ENCODE measurements at regions not wholly inside any gene's neighbourhood (a gene's known extent, or its start where the extent isn't known, plus 50 kb on each side); places are given as distances from the start of the nearest gene placed in this dataset.

- Mint-ChIP-seq H3K4me1 (ENCODE audit: low read depth) (no peaks in the 10 kb centered on the region), H3K36me3 (ENCODE audit: low read depth) (peaks cover 6% of the 10 kb centered on the region; the same call in 1 of the 2 replicates), H3K9me3 (peaks cover 68% of the 10 kb centered on the region), H3K27me3 (ENCODE audit: insufficient read depth) (no peaks in the 10 kb centered on the region; the same call in 1 of the 2 replicates), H3K27ac (no peak overlapping the region), H3K4me3 (no peak overlapping the region)
- no peak for DNase-seq
- TF ChIP-seq CTCF (IDR thresholded peaks at IDR 0.05), result no peak
These were observed 535.4 kb upstream of the MKI67 start for GRCh38 chr10:128661404-128662197.

DNA sequence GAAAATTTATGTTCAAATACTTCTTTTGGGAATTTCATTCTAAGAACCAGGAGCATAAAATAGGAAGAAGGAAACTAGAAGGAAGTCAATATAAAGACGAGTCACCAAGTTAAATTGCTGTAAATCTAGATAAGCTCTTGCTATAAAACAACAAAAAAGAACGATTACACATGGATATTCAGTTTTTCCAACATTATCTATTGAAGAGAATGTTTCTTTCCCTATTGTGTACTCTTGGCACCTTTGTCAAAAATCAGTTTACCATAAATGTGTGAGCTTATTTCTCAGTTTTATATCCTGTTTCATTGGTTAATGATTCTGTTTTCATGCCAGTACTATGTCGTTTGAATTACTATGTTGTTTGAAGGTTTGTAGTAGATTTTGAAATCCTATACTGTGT is 536.3 kb upstream of the MKI67 start:
- DNase-seq, result no peak
- H3K27me3 Mint-ChIP-seq (ENCODE audit: insufficient read depth), result no peaks in the 10 kb centered on the region; the same call in 1 of the 2 replicates
- no peak overlapping the region for H3K4me3 Mint-ChIP-seq
- no peaks in the 10 kb centered on the region for H3K4me1 Mint-ChIP-seq (ENCODE audit: low read depth)
- H3K27ac Mint-ChIP-seq, result no peak overlapping the region
- TF ChIP-seq CTCF (IDR thresholded peaks at IDR 0.05), result no peak
- H3K9me3 Mint-ChIP-seq, result peaks cover 65% of the 10 kb centered on the region
- H3K36me3 Mint-ChIP-seq (ENCODE audit: low read depth), result peaks cover 6% of the 10 kb centered on the region; the same call in 1 of the 2 replicates

GRCh38 chr10:128664729-128665128 is 538.5 kb upstream of the MKI67 start:
- peaks cover 55% of the 10 kb centered on the region for H3K9me3 Mint-ChIP-seq
- H3K36me3 Mint-ChIP-seq (ENCODE audit: low read depth), result peaks cover 6% of the 10 kb centered on the region; the same call in 1 of the 2 replicates
- no peaks in the 10 kb centered on the region for H3K4me1 Mint-ChIP-seq (ENCODE audit: low read depth)
- no peak overlapping the region for H3K27ac Mint-ChIP-seq
- DNase-seq, result no peak
- H3K4me3 Mint-ChIP-seq, result no peak overlapping the region
- TF ChIP-seq CTCF (IDR thresholded peaks at IDR 0.05), result no peak
- no peaks in the 10 kb centered on the region; the same call in 1 of the 2 replicates for H3K27me3 Mint-ChIP-seq (ENCODE audit: insufficient read depth)

DNA sequence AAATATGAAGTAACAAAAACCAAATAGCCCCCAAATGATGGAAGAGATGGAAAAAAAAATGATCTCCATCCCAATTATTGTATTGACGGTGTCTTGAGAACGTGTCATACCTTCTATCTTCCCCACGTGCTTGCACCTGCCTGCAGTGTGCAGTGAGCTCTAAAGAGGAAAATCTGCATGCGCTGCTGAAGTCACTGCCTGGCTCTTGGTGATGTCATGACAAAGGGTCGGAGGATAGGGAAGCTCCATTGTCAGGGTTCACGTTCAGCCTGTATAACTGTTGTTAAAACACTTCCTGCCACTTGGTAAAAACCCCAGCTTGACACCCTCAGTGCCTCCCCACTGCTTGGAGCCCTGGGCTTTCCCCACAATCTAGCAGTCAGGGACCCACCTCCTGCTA is 549.2 kb upstream of the MKI67 start:
- DNase-seq, result no peak
- H3K36me3 Mint-ChIP-seq (ENCODE audit: low read depth), result peaks cover 7% of the 10 kb centered on the region; the same call in 1 of the 2 replicates
- H3K4me1 Mint-ChIP-seq (ENCODE audit: low read depth), result no peaks in the 10 kb centered on the region
- peaks cover 51% of the 10 kb centered on the region for H3K9me3 Mint-ChIP-seq
- TF ChIP-seq CTCF (IDR thresholded peaks at IDR 0.05), result no peak
- H3K27ac Mint-ChIP-seq, result no peak overlapping the region
- peaks cover 2% of the 10 kb centered on the region; the same call in 1 of the 2 replicates for H3K27me3 Mint-ChIP-seq (ENCODE audit: insufficient read depth)
- H3K4me3 Mint-ChIP-seq, result no peak overlapping the region

DNA sequence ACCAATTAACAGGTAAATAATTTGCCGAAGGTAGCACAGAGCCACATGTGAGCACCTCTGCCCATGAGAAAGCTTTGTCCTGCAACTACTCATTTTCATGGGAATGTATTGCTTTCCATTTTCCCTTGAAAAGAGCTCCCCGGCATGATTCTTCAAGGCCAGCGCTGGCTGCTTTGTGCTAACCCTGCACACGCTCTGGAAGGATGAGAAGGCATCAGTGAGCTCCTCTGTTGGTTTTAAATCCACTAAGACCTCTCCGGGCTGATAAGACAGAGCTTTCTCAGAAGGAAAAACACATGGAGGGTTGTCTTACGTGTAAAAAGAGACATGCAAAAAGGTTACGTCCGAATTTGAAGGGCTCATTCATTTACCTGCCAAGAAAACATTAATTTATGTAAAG is 553.9 kb upstream of the MKI67 start:
- TF ChIP-seq CTCF (IDR thresholded peaks at IDR 0.05), result no peak
- Mint-ChIP-seq H3K4me3 (no peak overlapping the region), H3K9me3 (peaks cover 39% of the 10 kb centered on the region), H3K36me3 (ENCODE audit: low read depth) (peaks cover 7% of the 10 kb centered on the region; the same call in 1 of the 2 replicates), H3K27me3 (ENCODE audit: insufficient read depth) (peaks cover 2% of the 10 kb centered on the region; the same call in 1 of the 2 replicates), H3K27ac (no peak overlapping the region), H3K4me1 (ENCODE audit: low read depth) (no peaks in the 10 kb centered on the region)
- no peak for DNase-seq

All from HFFc6 (cell line).